Astrocyte (in vitro differentiated cells and primary cell): ENCODE measurements at regions not wholly inside any gene's neighbourhood (a gene's known extent, or its start where the extent isn't known, plus 50 kb on each side); places are given as distances from the start of the nearest gene placed in this dataset.

Experiments
- CTCF ChIP-seq: IDR thresholded peaks from 2 replicates; pipeline ENCODE4 v1.5.1; 2011; ENCODE audit warnings: low read depth, mild to moderate bottlenecking, inconsistent platforms, low read length, moderate library complexity; ENCODE audit not compliant: insufficient read depth
- EZH2 ChIP-seq: IDR thresholded peaks from 2 replicates; pipeline ENCODE4 v1.6.1; 2012; ENCODE audit warnings: mild to moderate bottlenecking, low read length, inconsistent platforms; ENCODE audit not compliant: insufficient read depth

DNA sequence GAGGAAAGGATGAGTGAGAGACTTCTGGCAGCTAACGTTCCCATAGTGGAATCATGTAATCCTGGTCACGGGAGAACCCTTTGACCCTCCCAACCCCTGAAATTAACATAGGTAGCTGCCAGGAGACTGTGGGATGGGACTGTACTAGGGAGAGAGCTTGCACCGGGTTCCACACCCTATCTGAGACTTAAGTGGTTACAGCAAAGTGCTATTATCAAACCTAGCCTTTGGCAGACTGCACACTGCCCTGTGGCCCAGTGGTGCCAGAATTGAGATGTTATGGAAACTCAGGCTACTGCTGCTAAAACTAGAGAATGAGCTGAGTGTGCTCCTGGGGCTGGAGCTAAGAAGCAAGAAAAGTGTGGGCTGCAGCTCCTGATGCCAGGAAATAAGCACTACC lies 79.6 kb upstream of the PDC start:
- TF ChIP-seq CTCF (no peak), EZH2 (no peak)
